ENCODE measurements at regions not wholly inside any gene's neighbourhood (a gene's known extent, or its start where the extent isn't known, plus 50 kb on each side); places are given as distances from the start of the nearest gene placed in this dataset.

- DNase-seq: no peak
These were observed 705.8 kb downstream of the NR2F2 start for GRCh38 chr15:97036301-97036700.

- DNase-seq: no peak
These were observed 706.6 kb downstream of the NR2F2 start for GRCh38 chr15:97037080-97037479.

- no peak for DNase-seq
These were observed 715.3 kb downstream of the NR2F2 start for GRCh38 chr15:97045666-97046421.

- no peak for DNase-seq
These were observed 722.0 kb downstream of the NR2F2 start for GRCh38 chr15:97052513-97052912.

- no peak for DNase-seq
These were observed 723.1 kb downstream of the NR2F2 start for GRCh38 chr15:97053635-97054034.

GRCh38 chr15:97057503-97057902, 727.0 kb downstream of the NR2F2 start:
- DNase-seq: no peak

- DNase-seq: no peak
These were observed 728.8 kb downstream of the NR2F2 start for GRCh38 chr15:97059281-97059680.

GRCh38 chr15:97061392-97061791, 730.9 kb downstream of the NR2F2 start:
- no peak for DNase-seq

GRCh38 chr15:97071668-97072067, 741.2 kb downstream of the NR2F2 start:
- peak; percentile 66 for DNase-seq

- no peak for DNase-seq
These were observed 742.0 kb downstream of the NR2F2 start for GRCh38 chr15:97072545-97072944.

GRCh38 chr15:97076011-97076410, 745.5 kb downstream of the NR2F2 start:
- DNase-seq: no peak

- no peak for DNase-seq
These were observed 747.5 kb downstream of the NR2F2 start for GRCh38 chr15:97077975-97078374.

GRCh38 chr15:97078591-97078990, 748.1 kb downstream of the NR2F2 start:
- DNase-seq: no peak

GRCh38 chr15:97081666-97082226, 751.2 kb downstream of the NR2F2 start:
- DNase-seq: no peak

GRCh38 chr15:97082830-97083229, 752.3 kb downstream of the NR2F2 start:
- DNase-seq: no peak

GRCh38 chr15:97084650-97085049, 754.1 kb downstream of the NR2F2 start:
- DNase-seq: peak; percentile 92

GRCh38 chr15:97085731-97086130, 755.2 kb downstream of the NR2F2 start:
- DNase-seq: no peak

- DNase-seq: no peak
These were observed 756.7 kb downstream of the NR2F2 start for GRCh38 chr15:97087006-97087741.

GRCh38 chr15:97091093-97091492, 760.6 kb downstream of the NR2F2 start:
- no peak for DNase-seq

GRCh38 chr15:97092656-97093055, 762.2 kb downstream of the NR2F2 start:
- no peak for DNase-seq

GRCh38 chr15:97096303-97096835, 765.9 kb downstream of the NR2F2 start:
- peak; percentile 42 for DNase-seq

GRCh38 chr15:97099040-97099439, 768.5 kb downstream of the NR2F2 start:
- DNase-seq: no peak

GRCh38 chr15:97101572-97101971, 771.1 kb downstream of the NR2F2 start:
- DNase-seq: no peak

Measured in MV-4-11 (cell line).